ENCODE measurements at regions not wholly inside any gene's neighbourhood (a gene's known extent, or its start where the extent isn't known, plus 50 kb on each side); places are given as distances from the start of the nearest gene placed in this dataset.

- no peak for DNase-seq
These were observed 220.0 kb downstream of the TEX29 start for GRCh38 chr13:111540486-111540885.

- DNase-seq = no peak
These were observed 220.9 kb downstream of the TEX29 start for GRCh38 chr13:111541345-111541744.

- no peak for DNase-seq
These were observed 221.5 kb downstream of the TEX29 start for GRCh38 chr13:111541752-111542529.

- DNase-seq = no peak
These were observed 222.3 kb downstream of the TEX29 start for GRCh38 chr13:111542530-111543341.

GRCh38 chr13:111546921-111547675, 226.7 kb downstream of the TEX29 start:
- DNase-seq = no peak

- no peak for DNase-seq
These were observed 227.4 kb downstream of the TEX29 start for GRCh38 chr13:111547726-111548273.

GRCh38 chr13:111548301-111548700, 227.9 kb downstream of the TEX29 start:
- DNase-seq = no peak

GRCh38 chr13:111548805-111549204, 228.4 kb downstream of the TEX29 start:
- no peak for DNase-seq

- no peak for DNase-seq
These were observed 229.0 kb downstream of the TEX29 start for GRCh38 chr13:111549464-111549863.

- no peak for DNase-seq
These were observed 229.6 kb downstream of the TEX29 start for GRCh38 chr13:111550062-111550461.

GRCh38 chr13:111551204-111551820, 230.9 kb downstream of the TEX29 start:
- no peak for DNase-seq

GRCh38 chr13:111552891-111553655, 232.6 kb downstream of the TEX29 start:
- DNase-seq = no peak

GRCh38 chr13:111554539-111555267, 234.3 kb downstream of the TEX29 start:
- no peak for DNase-seq

GRCh38 chr13:111555268-111555808, 234.9 kb downstream of the TEX29 start:
- DNase-seq = no peak

GRCh38 chr13:111555903-111556302, 235.5 kb downstream of the TEX29 start:
- DNase-seq = no peak

- no peak for DNase-seq
These were observed 236.1 kb downstream of the TEX29 start for GRCh38 chr13:111556496-111556895.

GRCh38 chr13:111557921-111558699, 237.7 kb downstream of the TEX29 start:
- DNase-seq = no peak

- no peak for DNase-seq
These were observed 238.3 kb downstream of the TEX29 start for GRCh38 chr13:111558700-111559088.

- no peak for DNase-seq
These were observed 239.4 kb downstream of the TEX29 start for GRCh38 chr13:111559612-111560403.
